Astrocyte of the spinal cord (primary cell): ENCODE measurements at regions not wholly inside any gene's neighbourhood (a gene's known extent, or its start where the extent isn't known, plus 50 kb on each side); places are given as distances from the start of the nearest gene placed in this dataset.
A peak's percentile ranks its signal among the peaks of the same experiment; 100 is the strongest.

Experiments
- DNase-seq: peaks from one replicate; pipeline ENCODE4 v3.0.0; 2011; ENCODE audit warnings: low read depth, low spot score
- H3K4me3 ChIP-seq: 2 replicates; pipeline ENCODE4 v1.5.1; 2011; ENCODE audit warnings: low read depth, mild to moderate bottlenecking, low read length, moderate library complexity
- in situ Hi-C: cut with HindIII; loops from 2 replicates; pipeline ENCODE4 v1.10.0; 2017; ENCODE audit warnings: low sequenced_read_pairs
- TF ChIP-seq, protein P1 (sequence below): IDR thresholded peaks from 2 replicates; pipeline ENCODE4 v1.5.1; 2012; ENCODE audit warnings: low read depth, mild to moderate bottlenecking, low read length, inconsistent platforms

GRCh38 chr3:154954757-154955156, 125.4 kb upstream of the MME start:
- H3K4me3 ChIP-seq = no peak overlapping the region
- peak; percentile 60 for DNase-seq
- in situ Hi-C loops = no loop called here
- TF ChIP-seq, protein P1, sequence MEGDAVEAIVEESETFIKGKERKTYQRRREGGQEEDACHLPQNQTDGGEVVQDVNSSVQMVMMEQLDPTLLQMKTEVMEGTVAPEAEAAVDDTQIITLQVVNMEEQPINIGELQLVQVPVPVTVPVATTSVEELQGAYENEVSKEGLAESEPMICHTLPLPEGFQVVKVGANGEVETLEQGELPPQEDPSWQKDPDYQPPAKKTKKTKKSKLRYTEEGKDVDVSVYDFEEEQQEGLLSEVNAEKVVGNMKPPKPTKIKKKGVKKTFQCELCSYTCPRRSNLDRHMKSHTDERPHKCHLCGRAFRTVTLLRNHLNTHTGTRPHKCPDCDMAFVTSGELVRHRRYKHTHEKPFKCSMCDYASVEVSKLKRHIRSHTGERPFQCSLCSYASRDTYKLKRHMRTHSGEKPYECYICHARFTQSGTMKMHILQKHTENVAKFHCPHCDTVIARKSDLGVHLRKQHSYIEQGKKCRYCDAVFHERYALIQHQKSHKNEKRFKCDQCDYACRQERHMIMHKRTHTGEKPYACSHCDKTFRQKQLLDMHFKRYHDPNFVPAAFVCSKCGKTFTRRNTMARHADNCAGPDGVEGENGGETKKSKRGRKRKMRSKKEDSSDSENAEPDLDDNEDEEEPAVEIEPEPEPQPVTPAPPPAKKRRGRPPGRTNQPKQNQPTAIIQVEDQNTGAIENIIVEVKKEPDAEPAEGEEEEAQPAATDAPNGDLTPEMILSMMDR = peak; percentile 47

GRCh38 chr3:154953538-154953937, 126.6 kb upstream of the MME start:
- in situ Hi-C loops = no loop called here
- TF ChIP-seq, protein P1 = no peak

DNA sequence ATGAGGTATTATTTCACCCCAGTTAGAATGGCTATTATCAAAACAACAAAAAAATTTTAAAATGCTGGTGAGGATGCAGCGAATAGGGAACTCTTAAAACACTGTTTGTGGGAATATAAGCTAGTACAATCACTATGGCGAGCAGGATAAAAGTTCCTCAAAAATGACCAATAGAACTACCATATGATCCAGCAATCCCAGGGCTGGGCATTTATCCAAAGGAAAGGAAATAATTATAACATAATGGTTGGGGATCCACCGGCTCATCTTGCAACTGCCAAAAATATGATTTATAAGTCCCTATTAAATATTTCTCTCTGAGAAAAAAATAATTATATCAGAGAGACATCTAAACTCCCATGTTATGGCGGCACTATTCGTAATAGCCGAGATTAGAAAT, 127.6 kb upstream of the MME start:
- in situ Hi-C loops = no loop called here
- no peak overlapping the region for H3K4me3 ChIP-seq
- no peak for DNase-seq
- TF ChIP-seq, protein P1 = no peak

More at GRCh38 chr3:154953538-154953937, 126.6 kb upstream of the MME start:
- DNase-seq = no peak
- no peak overlapping the region for H3K4me3 ChIP-seq

- in situ Hi-C loops = no loop called here
- H3K4me3 ChIP-seq = no peak overlapping the region
- TF ChIP-seq, protein P1 = no peak
- DNase-seq = no peak
Observed at GRCh38 chr3:154943981-154944380, 136.1 kb upstream of the MME start.

DNA sequence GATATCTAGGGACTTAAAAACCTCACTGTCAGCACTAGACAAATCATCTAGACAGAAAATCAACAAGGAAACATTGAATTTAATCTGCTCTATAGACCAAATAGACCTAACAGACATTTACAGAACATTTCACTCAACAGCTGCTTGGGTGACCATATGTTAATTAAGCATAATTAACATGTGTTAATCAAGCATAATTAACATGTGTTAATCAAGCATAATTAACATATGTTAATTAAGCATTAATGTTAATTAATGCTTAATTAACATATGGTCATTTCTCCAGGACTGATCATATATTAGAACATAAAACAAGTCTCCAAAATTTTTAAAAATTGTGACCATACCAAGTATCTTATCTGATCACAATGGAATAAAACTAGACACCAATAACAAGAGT, 137.3 kb upstream of the MME start:
- in situ Hi-C loops = no loop called here
- no peak for DNase-seq
- H3K4me3 ChIP-seq = no peak overlapping the region
- TF ChIP-seq, protein P1 = no peak

GRCh38 chr3:154936196-154936595, 143.9 kb upstream of the MME start:
- H3K4me3 ChIP-seq = no peak overlapping the region
- DNase-seq = no peak
- TF ChIP-seq, protein P1 = no peak
- in situ Hi-C loops = no loop called here

DNA sequence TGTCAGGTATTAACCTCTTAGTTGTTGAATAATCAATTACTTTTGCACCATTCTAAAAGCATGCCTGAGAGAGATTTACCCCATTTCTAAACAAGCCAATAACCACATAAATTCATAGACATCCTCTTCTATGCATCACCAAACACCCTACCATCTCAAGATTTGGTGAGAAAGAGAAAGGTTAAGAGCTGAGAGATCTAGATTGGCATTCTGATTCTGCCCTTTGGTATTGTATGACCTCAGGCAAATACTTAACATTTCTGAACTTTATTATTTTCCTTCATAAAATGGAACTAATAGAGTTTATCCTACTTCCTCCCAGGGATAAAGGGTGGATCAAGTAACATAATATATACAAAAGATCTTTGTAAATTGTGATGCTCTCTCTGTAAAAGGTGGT, 146.5 kb upstream of the MME start:
- H3K4me3 ChIP-seq = no peak overlapping the region
- in situ Hi-C loops = no loop called here
- TF ChIP-seq, protein P1 = no peak

More for the DNA sequence above, 146.5 kb upstream of the MME start:
- no peak for DNase-seq
